CD4-positive, alpha-beta T cell treated with Interleukin-4 for 4 hours (primary cell): ENCODE measurements at regions not wholly inside any gene's neighbourhood (a gene's known extent, or its start where the extent isn't known, plus 50 kb on each side); places are given as distances from the start of the nearest gene placed in this dataset.

Experiments used
- DNase-seq: peaks from one replicate; pipeline ENCODE4 v3.0.0-alpha.2; 2020

- no peak for DNase-seq
Measured at GRCh38 chr2:236720974-236721540, 151.4 kb downstream of the ACKR3 start.

GRCh38 chr2:236724200-236724599 lies 154.6 kb downstream of the ACKR3 start:
- DNase-seq: no peak

- DNase-seq: no peak
Measured at GRCh38 chr2:236726701-236727450, 157.3 kb downstream of the ACKR3 start.

DNA sequence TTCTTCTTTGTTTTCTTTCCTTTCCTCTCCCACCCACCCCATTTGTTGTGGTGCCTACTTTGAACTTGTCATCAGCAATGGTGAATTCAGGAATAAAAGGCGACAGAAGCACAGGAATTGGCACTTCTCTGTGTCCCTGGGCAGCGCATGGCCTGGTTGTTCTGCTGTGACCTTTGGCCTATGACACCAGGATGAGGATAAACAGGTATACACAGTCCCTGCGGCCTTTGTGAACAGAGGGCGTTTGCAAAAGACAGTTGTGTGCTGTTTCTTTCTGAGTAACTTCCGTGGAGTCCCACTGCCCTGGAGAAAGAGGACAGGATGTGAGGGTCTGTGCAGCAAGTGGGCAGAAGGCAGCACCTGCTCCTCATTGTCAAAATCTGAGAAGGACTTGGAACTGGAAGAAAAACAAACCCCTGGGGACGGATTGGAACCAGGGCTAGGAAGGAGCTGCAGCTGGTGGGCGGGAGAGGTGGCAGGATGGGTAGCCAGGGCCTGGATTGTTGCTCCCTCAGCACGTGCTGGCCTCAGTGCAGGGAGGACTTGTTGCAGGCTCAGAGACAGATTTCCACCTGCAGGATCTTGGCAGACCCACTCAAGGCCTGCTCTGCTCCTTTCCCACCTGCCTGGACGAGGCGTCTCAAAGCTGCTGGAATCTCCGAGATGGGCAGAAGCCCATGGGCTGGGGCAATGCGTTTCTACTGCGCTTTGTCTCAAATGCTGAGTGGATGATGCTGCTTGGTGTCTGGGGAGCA lies 159.5 kb downstream of the ACKR3 start:
- no peak for DNase-seq

- DNase-seq: no peak
Measured at GRCh38 chr2:236730393-236730792, 160.8 kb downstream of the ACKR3 start.

GRCh38 chr2:236731767-236732580 lies 162.3 kb downstream of the ACKR3 start:
- DNase-seq: no peak

GRCh38 chr2:236733156-236733555 lies 163.5 kb downstream of the ACKR3 start:
- DNase-seq: no peak

DNA sequence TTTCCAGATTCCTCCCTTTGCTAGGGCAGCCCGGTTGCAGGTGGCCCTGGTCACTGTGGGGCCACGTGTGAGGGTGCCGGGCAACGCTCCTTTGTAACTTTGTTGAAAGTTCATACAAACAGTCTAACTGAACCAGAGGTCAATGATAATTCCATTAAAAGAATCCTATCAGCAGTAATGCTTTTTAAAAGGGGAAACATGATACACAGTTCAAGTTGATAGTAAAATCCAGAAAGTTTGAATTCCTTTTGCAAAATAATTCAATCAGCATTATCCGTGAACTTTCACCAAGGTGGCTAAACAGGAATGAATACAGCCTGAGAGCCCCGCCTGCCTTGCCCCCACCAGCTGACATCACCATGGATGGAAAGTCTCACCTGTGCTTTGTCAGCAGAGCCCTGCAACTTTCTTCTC lies 166.2 kb downstream of the ACKR3 start:
- DNase-seq: no peak

DNA sequence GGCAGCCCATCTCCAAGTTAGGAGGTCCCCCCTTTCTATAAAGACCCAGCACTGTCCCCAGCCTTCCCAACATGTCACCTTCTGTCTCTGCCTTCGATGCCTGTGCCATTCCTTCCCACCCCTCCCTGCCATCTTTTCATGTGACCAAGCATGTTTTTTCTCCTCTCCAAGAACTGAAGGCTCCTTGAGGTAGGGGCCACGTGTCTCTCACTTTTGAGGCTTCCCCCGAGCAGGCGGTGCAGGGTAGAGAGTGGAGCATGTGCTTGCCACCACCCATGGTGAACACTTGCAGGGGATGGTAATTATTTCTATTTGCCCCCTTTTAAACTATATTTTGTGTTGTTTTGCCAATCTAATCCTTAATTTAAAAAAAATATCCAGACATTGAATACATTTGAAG lies 168.4 kb downstream of the ACKR3 start:
- no peak for DNase-seq

- no peak for DNase-seq
Measured at GRCh38 chr2:236738896-236739295, 169.3 kb downstream of the ACKR3 start.

DNA sequence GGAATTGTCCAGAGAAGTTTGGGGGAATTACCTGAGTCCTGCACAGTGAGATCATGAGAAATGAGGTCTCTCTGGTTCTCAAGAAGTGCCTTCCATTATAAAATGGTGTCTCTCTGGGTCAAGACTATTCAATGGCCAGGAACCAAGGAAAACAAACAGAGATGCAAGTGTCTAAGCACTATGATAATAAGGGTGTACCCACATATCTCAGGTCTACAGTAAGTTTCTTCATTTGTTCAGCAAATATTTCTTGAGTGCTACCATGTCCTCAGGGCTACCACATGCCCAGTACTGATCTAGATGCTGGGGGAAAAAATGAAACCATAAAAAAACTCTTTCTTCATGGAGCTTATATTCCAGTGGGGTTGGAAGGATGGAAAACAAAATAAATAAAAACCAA lies 170.0 kb downstream of the ACKR3 start:
- DNase-seq: no peak

- no peak for DNase-seq
Measured at GRCh38 chr2:236740506-236740905, 170.9 kb downstream of the ACKR3 start.

DNA sequence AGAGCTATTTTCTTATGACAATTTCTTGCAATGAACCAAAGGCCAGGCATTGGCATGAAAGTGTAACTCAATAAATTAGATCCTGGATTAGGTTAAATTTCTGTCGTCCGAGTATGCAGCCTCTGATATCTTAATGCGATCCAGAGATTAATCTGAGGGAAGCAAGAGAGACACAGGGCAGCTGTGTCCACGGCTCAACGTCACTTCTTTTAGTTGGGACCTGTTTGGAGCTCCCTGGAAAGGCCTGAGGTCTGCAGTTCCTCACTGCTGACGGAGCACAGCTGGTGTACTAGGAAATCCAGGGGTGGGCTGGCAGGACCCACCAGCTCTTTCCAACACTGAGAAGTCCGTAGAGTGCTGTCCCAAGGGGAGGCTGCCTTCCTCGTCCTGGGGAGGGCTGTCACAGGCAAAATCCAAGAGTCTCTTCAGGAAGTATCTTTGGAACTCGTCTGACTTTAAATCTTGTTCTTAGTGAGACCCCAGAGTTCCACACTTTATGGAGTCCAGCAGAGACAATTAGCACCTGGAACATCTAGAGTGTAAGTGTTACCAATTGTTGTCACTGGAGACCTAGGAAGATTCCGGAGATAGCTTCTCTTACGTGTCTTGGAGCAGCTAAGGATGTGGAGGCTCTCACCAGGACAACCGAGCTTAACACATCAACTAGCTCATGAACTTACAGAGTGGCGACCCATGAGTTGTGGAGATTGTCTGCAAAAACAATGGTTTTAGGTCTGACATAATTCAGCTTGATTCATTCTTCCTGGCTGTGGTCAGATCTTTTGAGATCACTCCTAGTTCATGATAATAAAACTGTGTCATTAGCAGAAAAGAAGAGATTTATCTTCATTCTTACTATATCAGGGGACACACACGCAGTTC lies 173.7 kb downstream of the ACKR3 start:
- DNase-seq: no peak

- no peak for DNase-seq
Measured at GRCh38 chr2:236743921-236744280, 174.3 kb downstream of the ACKR3 start.

GRCh38 chr2:236744281-236744705 lies 174.7 kb downstream of the ACKR3 start:
- DNase-seq: no peak

- DNase-seq: no peak
Measured at GRCh38 chr2:236744716-236745115, 175.1 kb downstream of the ACKR3 start.

DNA sequence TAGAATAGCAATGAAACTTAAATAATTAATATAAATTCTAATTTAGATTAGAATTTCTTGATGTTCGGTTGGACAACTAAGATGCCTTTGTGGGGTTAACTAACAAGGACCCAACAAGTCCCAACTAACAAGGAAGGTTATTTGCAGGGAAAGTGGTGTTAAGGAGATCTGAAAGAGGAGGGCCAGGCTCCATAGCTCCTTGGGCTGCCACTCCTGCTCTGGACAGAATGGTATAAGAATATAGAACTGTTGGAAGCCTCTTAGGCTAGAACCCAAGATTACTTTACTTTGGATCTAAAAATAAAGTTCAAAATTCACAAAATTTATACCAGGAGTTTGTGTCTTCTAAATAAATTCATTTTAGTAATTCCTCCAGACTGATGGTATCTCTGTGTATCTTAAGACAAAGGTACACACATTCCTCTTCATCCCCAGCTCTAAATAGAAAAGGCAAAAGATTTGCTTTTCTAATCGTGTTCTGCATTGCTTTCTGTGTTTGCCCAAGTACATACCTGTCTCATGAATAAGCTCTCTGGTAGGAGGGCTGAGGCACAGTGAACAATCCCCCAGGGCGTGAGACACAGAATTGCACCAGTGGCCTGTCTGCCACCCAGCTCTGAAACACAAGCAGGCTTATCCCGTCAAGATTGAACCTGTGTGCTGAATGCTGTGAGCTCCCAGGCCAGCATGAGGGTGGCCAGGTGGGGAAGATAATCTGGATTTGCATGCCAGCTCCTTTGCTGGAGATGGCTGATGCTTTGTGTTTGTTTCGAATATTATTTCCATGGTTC lies 176.0 kb downstream of the ACKR3 start:
- no peak for DNase-seq

- no peak for DNase-seq
Measured at GRCh38 chr2:236746833-236747232, 177.2 kb downstream of the ACKR3 start.

- no peak for DNase-seq
Measured at GRCh38 chr2:236747426-236747825, 177.8 kb downstream of the ACKR3 start.

DNA sequence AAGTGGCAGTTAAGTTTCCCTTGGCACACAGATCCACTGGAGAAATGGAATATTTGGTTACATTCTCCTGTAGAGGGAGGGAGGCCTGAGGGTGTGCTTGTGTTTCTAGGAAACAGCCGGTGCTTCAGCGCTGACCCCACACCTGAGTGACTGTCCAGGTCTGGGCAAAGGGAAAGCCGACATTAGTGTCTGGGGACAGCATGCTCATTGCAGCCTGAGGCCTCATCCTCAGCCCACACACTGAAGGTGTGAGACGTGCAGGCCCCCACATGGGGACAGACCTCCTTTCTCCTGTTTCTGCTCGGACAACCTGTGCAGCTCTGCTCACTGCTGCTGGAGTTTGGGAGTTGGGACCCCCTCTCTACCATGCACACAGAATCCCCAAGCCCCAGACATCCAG lies 178.3 kb downstream of the ACKR3 start:
- DNase-seq: no peak

GRCh38 chr2:236748385-236748784 lies 178.8 kb downstream of the ACKR3 start:
- DNase-seq: no peak
